ENCODE measurements at regions not wholly inside any gene's neighbourhood (a gene's known extent, or its start where the extent isn't known, plus 50 kb on each side); places are given as distances from the start of the nearest gene placed in this dataset.

DNA sequence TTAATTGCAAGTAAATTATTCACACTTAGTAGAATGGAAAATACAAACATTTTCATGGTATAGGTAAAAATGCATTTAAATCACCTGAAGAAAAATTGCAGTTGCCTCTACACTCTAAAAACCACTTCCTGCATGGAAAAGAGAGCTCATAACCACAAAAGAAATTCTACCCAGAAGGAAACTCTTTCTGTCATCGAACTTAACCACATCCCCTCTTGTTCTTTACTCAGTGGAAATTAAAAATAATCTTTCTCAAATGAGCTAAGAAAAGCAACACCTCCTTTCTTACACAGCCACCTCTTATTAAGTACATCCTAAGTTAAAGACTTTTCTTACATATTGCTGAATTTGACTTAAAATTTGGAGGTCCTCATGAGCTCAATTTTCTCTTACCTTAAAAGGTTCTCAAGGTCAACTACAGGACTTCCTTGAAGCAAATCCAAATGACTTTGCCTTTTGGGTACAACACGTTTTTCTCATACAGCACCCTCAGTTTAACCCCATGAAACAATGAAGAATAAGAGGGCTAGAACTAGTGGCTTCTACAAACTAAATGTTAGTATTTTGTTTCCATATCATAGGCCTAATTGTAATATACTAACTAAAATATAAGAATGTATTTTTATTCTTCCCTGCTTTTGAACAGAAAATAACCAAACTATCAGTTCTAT, 109.1 kb upstream of the CRIM1 start:
- TF ChIP-seq, protein P1, sequence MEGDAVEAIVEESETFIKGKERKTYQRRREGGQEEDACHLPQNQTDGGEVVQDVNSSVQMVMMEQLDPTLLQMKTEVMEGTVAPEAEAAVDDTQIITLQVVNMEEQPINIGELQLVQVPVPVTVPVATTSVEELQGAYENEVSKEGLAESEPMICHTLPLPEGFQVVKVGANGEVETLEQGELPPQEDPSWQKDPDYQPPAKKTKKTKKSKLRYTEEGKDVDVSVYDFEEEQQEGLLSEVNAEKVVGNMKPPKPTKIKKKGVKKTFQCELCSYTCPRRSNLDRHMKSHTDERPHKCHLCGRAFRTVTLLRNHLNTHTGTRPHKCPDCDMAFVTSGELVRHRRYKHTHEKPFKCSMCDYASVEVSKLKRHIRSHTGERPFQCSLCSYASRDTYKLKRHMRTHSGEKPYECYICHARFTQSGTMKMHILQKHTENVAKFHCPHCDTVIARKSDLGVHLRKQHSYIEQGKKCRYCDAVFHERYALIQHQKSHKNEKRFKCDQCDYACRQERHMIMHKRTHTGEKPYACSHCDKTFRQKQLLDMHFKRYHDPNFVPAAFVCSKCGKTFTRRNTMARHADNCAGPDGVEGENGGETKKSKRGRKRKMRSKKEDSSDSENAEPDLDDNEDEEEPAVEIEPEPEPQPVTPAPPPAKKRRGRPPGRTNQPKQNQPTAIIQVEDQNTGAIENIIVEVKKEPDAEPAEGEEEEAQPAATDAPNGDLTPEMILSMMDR (IDR thresholded peaks at IDR 0.05; ENCODE audit: low read depth, low read length, poor library complexity, severe bottlenecking) = no peak
- TF ChIP-seq EZH2phosphoT487 (IDR thresholded peaks at IDR 0.05; ENCODE audit: borderline replicate concordance, low read length) = no peak
